GM23248 (cell line): ENCODE measurements at regions not wholly inside any gene's neighbourhood (a gene's known extent, or its start where the extent isn't known, plus 50 kb on each side); places are given as distances from the start of the nearest gene placed in this dataset.

Source experiments
- EZH2 ChIP-seq: fragments of 200-600 bp; sonication (generic); IDR thresholded peaks from 2 replicates; pipeline ENCODE4 v1.6.1; 2018; ENCODE audit warnings: antibody characterized with exemption, mild to moderate bottlenecking; ENCODE audit not compliant: insufficient read depth, poor library complexity, severe bottlenecking
- EZH2phosphoT487 ChIP-seq: fragments of 200-600 bp; sonication (generic); IDR thresholded peaks from 2 replicates; pipeline ENCODE4 v1.6.1; 2018; ENCODE audit warnings: antibody characterized with exemption, moderate library complexity, mild to moderate bottlenecking, low read depth; ENCODE audit not compliant: insufficient read depth

DNA sequence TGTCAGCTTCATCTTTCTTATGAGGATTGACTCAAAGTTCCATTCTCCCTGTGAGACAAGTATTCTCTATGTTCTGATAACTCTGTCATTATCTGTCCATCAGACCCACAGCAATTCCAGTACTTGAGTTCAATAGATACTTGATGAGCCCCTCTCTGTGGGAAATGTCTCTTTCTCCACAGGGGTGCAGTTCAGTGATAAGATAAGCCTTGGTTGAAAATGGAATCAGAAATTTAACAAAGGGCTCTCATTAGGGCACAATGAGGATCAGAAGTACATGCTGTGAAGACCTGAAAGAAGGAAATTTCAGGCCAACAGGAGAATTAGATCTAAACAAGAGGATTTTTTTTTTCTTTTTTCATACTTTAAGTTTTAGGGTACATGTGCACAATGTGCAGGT, 737.3 kb downstream of the MTRR start:
- no peak for TF ChIP-seq EZH2
- TF ChIP-seq EZH2phosphoT487 = no peak
